GM21717 (cell line): ENCODE measurements at regions not wholly inside any gene's neighbourhood (a gene's known extent, or its start where the extent isn't known, plus 50 kb on each side); places are given as distances from the start of the nearest gene placed in this dataset.
A peak's percentile ranks its signal among the peaks of the same experiment; 100 is the strongest.

Experiments used
- ATAC-seq: cut with Tn5 transposase; IDR thresholded peaks from one replicate; pipeline ENCODE4 v1.9.1; 2021; ENCODE audit warnings: mild to moderate bottlenecking, moderate library complexity; ENCODE audit not compliant: unreplicated experiment

GRCh38 chr20:11231742-11232648 lies 558.2 kb upstream of the JAG1 start:
- no peak for ATAC-seq

DNA sequence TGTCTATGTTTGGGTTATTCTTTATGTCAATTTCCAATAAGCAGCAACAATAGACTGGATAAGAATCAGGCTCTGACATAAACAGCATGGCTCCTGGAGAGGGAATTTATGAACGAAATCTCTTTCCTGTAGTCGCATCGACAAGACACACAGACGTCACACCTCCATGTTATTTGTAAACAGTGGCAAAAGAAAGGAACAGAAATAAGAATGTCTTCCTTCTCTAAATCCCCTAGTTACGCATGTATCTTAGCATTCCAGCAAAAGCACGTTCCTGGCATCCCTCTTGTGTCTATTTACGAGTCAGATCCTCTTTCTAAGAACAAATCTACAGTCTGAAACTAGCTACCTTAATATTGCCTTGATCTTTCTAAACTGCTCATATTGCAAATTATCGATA lies 559.1 kb upstream of the JAG1 start:
- no peak for ATAC-seq

- no peak for ATAC-seq
These were observed 560.4 kb upstream of the JAG1 start for GRCh38 chr20:11234181-11234580.

GRCh38 chr20:11234608-11235007 lies 560.8 kb upstream of the JAG1 start:
- ATAC-seq, result no peak

- no peak for ATAC-seq
These were observed 561.3 kb upstream of the JAG1 start for GRCh38 chr20:11235058-11235457.

GRCh38 chr20:11242320-11242719 lies 568.5 kb upstream of the JAG1 start:
- no peak for ATAC-seq

DNA sequence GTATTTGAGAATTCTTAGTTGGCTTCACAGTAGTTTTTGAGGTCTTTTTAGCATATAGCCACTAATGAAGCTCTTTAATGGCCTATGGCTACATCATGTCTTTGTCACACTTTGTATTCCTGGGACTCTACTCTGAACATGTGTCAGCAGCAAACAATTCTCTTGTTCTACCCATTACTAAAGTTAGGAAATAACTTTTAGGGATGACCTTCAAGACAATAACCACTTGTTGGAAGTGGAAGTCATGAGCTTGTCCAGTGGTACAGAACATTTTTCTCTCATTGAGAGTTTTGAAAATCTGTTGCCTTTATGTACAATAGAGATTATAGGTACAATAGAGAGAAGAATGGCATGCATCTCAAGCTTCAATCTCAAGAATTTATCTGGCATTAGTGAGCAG lies 571.6 kb upstream of the JAG1 start:
- no peak for ATAC-seq

GRCh38 chr20:11246251-11246775 lies 572.5 kb upstream of the JAG1 start:
- no peak for ATAC-seq

DNA sequence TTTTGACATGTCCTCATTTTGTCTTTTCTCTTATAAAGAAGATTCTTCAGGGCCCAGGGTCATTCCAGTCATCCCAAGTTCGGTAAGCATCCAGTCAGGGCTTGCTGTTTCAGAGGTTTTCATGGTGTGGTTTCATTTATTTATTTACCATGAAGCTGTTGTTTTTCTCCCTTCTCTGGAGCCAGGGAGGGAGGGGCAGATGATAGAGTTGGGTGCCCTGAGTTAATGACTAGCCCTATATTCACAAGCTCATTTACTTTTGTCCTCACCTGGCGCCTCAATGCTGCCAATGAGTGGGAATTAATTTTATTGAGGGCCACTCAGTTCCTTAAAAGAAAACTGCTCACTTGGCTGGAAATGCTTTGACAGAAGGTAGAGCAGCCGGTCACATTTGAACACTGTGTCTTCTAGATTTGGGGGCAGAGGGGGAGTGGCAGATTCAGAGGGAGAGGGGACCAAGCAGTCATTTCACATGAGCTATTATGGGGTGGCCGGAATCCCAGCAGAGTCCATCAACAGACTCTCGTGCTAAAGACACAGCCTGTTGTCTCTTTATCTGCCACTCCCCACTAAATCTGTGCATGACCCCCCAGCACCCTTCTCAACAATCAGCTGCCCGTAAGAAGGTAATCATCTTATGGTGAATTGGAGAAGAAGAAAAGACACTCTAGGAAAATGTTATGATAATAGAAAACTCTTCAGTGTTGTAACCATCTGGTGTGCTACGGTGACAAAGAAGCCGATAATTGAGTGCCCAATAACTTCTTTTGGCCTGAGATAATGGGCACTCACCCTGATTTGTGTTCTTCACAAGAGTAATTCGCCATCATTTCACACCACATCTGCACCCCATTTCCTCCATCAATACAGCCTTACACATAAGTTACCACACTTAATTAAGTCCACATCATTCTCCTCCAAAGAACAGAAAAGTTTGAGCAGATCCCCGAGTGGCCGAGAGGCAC lies 573.5 kb upstream of the JAG1 start:
- ATAC-seq, result no peak

- ATAC-seq, result no peak
These were observed 574.2 kb upstream of the JAG1 start for GRCh38 chr20:11248011-11248409.

DNA sequence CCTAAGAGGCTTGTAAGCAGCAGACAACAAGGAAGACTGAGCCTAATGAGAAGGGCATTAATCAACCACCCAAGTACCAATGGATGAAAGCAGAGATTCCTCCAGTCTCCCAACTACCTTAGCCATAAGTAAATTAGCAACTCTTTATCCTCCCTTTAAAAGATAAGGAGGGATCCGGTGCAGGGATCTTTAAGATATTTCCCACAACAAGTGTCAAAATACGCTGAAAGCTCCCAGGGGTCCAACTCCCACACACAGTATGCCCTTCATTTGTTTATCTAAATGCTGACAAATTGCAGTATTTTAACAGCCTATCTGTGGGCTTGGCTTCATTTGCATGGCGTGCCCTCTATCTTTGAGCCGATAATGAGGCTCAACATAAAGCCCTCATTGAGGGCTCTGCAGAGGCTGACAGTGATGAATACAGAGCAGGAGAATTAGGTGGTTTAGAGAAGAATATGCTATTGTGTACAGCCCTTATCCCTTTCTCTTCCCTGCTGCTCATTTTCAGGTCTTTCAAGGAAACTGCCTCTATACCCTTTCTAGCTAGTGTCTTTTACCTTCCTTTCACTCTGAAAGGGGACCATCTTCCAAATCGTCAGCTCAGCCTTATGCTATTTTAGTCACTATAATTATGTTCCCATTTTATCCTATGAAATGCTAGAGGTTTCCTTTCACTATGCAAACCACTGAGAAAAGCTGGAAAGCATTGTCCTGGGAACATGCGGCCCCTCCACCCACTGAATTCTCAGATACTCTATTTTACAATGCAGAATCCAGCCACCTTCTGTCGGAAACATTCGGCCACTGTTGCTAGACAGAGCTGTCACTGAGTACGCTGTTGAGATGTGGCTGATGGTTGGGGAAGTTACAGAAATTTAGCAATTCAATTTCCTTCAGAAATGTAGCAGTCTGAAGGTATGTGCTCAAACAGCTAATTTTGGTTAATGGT lies 575.2 kb upstream of the JAG1 start:
- no peak for ATAC-seq

GRCh38 chr20:11249683-11250082 lies 575.9 kb upstream of the JAG1 start:
- no peak for ATAC-seq

GRCh38 chr20:11252447-11252846 lies 578.6 kb upstream of the JAG1 start:
- ATAC-seq, result no peak

GRCh38 chr20:11255455-11255854 lies 581.7 kb upstream of the JAG1 start:
- ATAC-seq, result no peak

GRCh38 chr20:11255860-11256259 lies 582.1 kb upstream of the JAG1 start:
- no peak for ATAC-seq

- ATAC-seq, result no peak
These were observed 586.8 kb upstream of the JAG1 start for GRCh38 chr20:11260611-11261010.

- no peak for ATAC-seq
These were observed 587.8 kb upstream of the JAG1 start for GRCh38 chr20:11261533-11262000.

GRCh38 chr20:11266571-11266970 lies 592.8 kb upstream of the JAG1 start:
- no peak for ATAC-seq

- peak; percentile 76 for ATAC-seq
These were observed 593.4 kb upstream of the JAG1 start for GRCh38 chr20:11267131-11267761.
